ENCODE measurements at regions not wholly inside any gene's neighbourhood (a gene's known extent, or its start where the extent isn't known, plus 50 kb on each side); places are given as distances from the start of the nearest gene placed in this dataset.

DNA sequence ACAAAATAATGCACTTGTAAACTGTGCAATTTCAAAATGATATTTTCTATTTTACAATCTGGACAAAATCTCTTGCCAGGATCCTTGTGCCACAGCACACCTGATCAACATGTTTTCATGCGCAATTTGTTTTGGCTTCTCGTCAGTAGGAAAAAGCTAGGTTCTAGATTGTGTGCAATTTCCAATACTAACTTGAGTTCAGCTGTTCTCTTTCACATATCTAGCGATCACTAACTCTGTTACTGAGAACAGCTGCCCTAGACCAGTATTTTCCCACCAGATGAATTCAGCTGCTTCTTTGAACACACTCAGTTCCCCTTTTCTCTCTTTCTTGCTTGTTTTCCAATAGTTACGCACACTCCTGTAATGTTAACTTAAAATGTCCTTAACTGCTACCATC is 131.2 kb downstream of the MAGEB5 start:
- no peak for TF ChIP-seq EZH2 (IDR thresholded peaks at IDR 0.05; ENCODE audit: borderline replicate concordance, low read length)
- TF ChIP-seq, protein P1, sequence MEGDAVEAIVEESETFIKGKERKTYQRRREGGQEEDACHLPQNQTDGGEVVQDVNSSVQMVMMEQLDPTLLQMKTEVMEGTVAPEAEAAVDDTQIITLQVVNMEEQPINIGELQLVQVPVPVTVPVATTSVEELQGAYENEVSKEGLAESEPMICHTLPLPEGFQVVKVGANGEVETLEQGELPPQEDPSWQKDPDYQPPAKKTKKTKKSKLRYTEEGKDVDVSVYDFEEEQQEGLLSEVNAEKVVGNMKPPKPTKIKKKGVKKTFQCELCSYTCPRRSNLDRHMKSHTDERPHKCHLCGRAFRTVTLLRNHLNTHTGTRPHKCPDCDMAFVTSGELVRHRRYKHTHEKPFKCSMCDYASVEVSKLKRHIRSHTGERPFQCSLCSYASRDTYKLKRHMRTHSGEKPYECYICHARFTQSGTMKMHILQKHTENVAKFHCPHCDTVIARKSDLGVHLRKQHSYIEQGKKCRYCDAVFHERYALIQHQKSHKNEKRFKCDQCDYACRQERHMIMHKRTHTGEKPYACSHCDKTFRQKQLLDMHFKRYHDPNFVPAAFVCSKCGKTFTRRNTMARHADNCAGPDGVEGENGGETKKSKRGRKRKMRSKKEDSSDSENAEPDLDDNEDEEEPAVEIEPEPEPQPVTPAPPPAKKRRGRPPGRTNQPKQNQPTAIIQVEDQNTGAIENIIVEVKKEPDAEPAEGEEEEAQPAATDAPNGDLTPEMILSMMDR (IDR thresholded peaks at IDR 0.05; ENCODE audit: low read length), result no peak

Measured in OCI-LY1 (cell line).